ENCODE measurements at regions not wholly inside any gene's neighbourhood (a gene's known extent, or its start where the extent isn't known, plus 50 kb on each side); places are given as distances from the start of the nearest gene placed in this dataset.

DNA sequence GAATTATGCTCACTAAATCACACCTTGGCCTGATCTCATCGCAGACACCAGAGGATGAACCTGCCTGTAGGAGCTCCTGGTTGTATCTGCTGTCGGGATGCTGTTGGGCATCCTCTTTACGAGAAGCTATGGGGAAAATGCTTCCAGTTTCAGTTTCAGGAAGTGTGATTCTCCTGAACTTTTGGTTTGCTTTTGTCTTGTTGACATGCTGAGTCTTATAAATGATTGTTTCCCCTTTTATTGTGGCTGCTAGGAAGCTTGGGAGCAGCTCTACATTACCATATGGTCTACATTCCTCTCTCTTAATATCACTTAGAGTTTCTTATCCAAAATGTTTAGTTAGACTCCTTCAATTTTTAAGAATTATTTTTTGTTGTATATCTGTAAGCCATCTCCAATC, 227.5 kb downstream of the MTX2 start:
- no peak for TF ChIP-seq EZH2 (IDR thresholded peaks at IDR 0.05; ENCODE audit: low read length, unreplicated experiment)
- TF ChIP-seq CTCF (conservative IDR thresholded peaks at IDR 0.05; ENCODE audit: low read depth, low read length), result no peak
- no peak for TF ChIP-seq EZH2phosphoT487 (IDR thresholded peaks at IDR 0.05; ENCODE audit: borderline replicate concordance, low read length)
